CD4-positive, CD25-positive, alpha-beta regulatory T cell (primary cell): ENCODE measurements at regions not wholly inside any gene's neighbourhood (a gene's known extent, or its start where the extent isn't known, plus 50 kb on each side); places are given as distances from the start of the nearest gene placed in this dataset.

Experiments used
- ATAC-seq, 2 donors: fragments of 150-1000 bp; cut with Tn5 transposase; one replicate each; pipeline ENCODE4 v1.10.0; 2021; ENCODE audit warnings: low read depth in 2 of 2, moderate number of reproducible peaks in 2 of 2, moderate library complexity in 1 of 2
- DNase-seq, 3 donors: peaks; one replicate each; pipeline versions ENCODE4 v3.0.0 to v3.0.0-alpha.2; 2012 to 2022; ENCODE audit warnings: mixed read lengths in 1 of 3
- H3K27ac ChIP-seq: one replicate; pipeline ENCODE4 v1.7.0; 2013; ENCODE audit warnings: mild to moderate bottlenecking, low read length; ENCODE audit not compliant: insufficient read depth, poor library complexity, severe bottlenecking
- H3K27me3 ChIP-seq: one replicate; pipeline ENCODE4 v1.7.0; 2013; ENCODE audit warnings: low read length; ENCODE audit not compliant: control insufficient read depth, insufficient read depth
- H3K36me3 ChIP-seq: one replicate; pipeline ENCODE4 v1.7.0; 2013; ENCODE audit warnings: mild to moderate bottlenecking, low read length, moderate library complexity; ENCODE audit not compliant: control insufficient read depth, insufficient read depth
- H3K4me1 ChIP-seq: 2 replicates; pipeline ENCODE4 v1.7.0; 2013; ENCODE audit warnings: mild to moderate bottlenecking, low read length; ENCODE audit not compliant: insufficient read depth, control insufficient read depth, poor library complexity, severe bottlenecking
- H3K4me3 ChIP-seq: one replicate; pipeline ENCODE4 v1.7.0; 2013; ENCODE audit warnings: low read depth, mild to moderate bottlenecking, low read length, moderate library complexity
- H3K9me3 ChIP-seq, 2 experiments: 1 replicate in 1 of 2; 2 replicates in 1 of 2; pipeline ENCODE4 v1.7.0; 2013; ENCODE audit warnings: low read length in 2 of 2, mild to moderate bottlenecking in 1 of 2, moderate library complexity in 1 of 2; ENCODE audit not compliant: control insufficient read depth in 2 of 2
- H3K27ac Mint-ChIP-seq, 3 donors: one replicate each; pipeline ENCODE4 v1.8.0; 2020 to 2022; ENCODE audit warnings: mild to moderate bottlenecking in 3 of 3, mixed read lengths in 3 of 3, moderate library complexity in 2 of 3
- H3K27me3 Mint-ChIP-seq: one replicate; pipeline ENCODE4 v1.8.0; 2022; ENCODE audit warnings: mild to moderate bottlenecking, mixed read lengths
- H3K36me3 Mint-ChIP-seq: one replicate; pipeline ENCODE4 v1.8.0; 2020; ENCODE audit warnings: mixed read lengths
- H3K4me1 Mint-ChIP-seq, 4 donors: one replicate each; pipeline ENCODE4 v1.8.0; 2020 to 2022; ENCODE audit warnings: mixed read lengths in 4 of 4, mild to moderate bottlenecking in 1 of 4
- H3K4me3 Mint-ChIP-seq, 4 donors: one replicate each; pipeline ENCODE4 v1.8.0; 2020 to 2022; ENCODE audit warnings: mild to moderate bottlenecking in 4 of 4, mixed read lengths in 4 of 4, moderate library complexity in 3 of 4
- H3K9me3 Mint-ChIP-seq, 7 donors: one replicate each; pipeline ENCODE4 v1.8.0; 2020 to 2022; ENCODE audit warnings: mixed read lengths in 7 of 7, mild to moderate bottlenecking in 3 of 7, moderate library complexity in 2 of 7

- H3K27ac Mint-ChIP-seq: peak overlapping the region in 1 of 3 donors; percentile 68
- no peaks in the 10 kb centered on the region for H3K9me3 ChIP-seq
- peak overlapping the region in 3 of 4 donors; percentile 9 to 82 (median 34) for H3K4me3 Mint-ChIP-seq
- peaks cover 15% of the 10 kb centered on the region for H3K27me3 Mint-ChIP-seq
- peaks cover 4 to 22% (median 16%) of the 10 kb centered on the region in 4 donors for H3K4me1 Mint-ChIP-seq
- ATAC-seq: no peak
- peaks cover 3% of the 10 kb centered on the region for H3K27me3 ChIP-seq
- peaks cover 4% of the 10 kb centered on the region for H3K4me1 ChIP-seq
- DNase-seq: no peak
- peaks cover 0 to 1% (median 0%) of the 10 kb centered on the region in 7 donors for H3K9me3 Mint-ChIP-seq
- no peaks in the 10 kb centered on the region for H3K36me3 Mint-ChIP-seq
- peak overlapping the region; percentile 2 for H3K4me3 ChIP-seq
- no peak overlapping the region for H3K27ac ChIP-seq
- H3K36me3 ChIP-seq: no peaks in the 10 kb centered on the region
These were observed 965.2 kb downstream of the VRK1 start for GRCh38 chr14:97762386-97762785.

- Mint-ChIP-seq H3K27ac (peak overlapping the region in 1 of 3 donors; percentile 44), H3K27me3 (no peaks in the 10 kb centered on the region), H3K4me1 (peaks cover 0 to 5% (median under 1%) of the 10 kb centered on the region in 4 donors), H3K4me3 (no peak overlapping the region), H3K9me3 (no peaks in the 10 kb centered on the region), H3K36me3 (no peaks in the 10 kb centered on the region)
- Histone ChIP-seq H3K27ac (no peak overlapping the region), H3K9me3 (no peaks in the 10 kb centered on the region), H3K4me3 (no peak overlapping the region), H3K36me3 (no peaks in the 10 kb centered on the region), H3K4me1 (no peaks in the 10 kb centered on the region), H3K27me3 (no peaks in the 10 kb centered on the region)
- ATAC-seq (no peak), DNase-seq (no peak)
These were observed 974.3 kb downstream of the VRK1 start for GRCh38 chr14:97771340-97772045.

- Histone ChIP-seq H3K4me3 (no peak overlapping the region), H3K4me1 (peaks cover 9% of the 10 kb centered on the region), H3K27ac (no peak overlapping the region), H3K36me3 (no peaks in the 10 kb centered on the region), H3K9me3 (no peaks in the 10 kb centered on the region), H3K27me3 (no peaks in the 10 kb centered on the region)
- no peak for ATAC-seq
- no peaks in the 10 kb centered on the region for H3K27me3 Mint-ChIP-seq
- DNase-seq: no peak
- H3K4me1 Mint-ChIP-seq: peaks cover under 1 to 19% (median 6%) of the 10 kb centered on the region in 4 donors
- H3K27ac Mint-ChIP-seq: no peak overlapping the region
- no peaks in the 10 kb centered on the region for H3K36me3 Mint-ChIP-seq
- H3K9me3 Mint-ChIP-seq: peaks cover 0 to under 1% (median 0%) of the 10 kb centered on the region in 7 donors
- H3K4me3 Mint-ChIP-seq: no peak overlapping the region
These were observed 976.4 kb downstream of the VRK1 start for GRCh38 chr14:97773598-97773997.

GRCh38 chr14:97776890-97777558 is 979.8 kb downstream of the VRK1 start:
- Mint-ChIP-seq H3K4me1 (peaks cover 5 to 19% (median 7%) of the 10 kb centered on the region in 4 donors), H3K4me3 (peak overlapping the region in 1 of 4 donors; percentile 73), H3K27me3 (no peaks in the 10 kb centered on the region), H3K9me3 (peaks cover 0 to 3% (median 0%) of the 10 kb centered on the region in 7 donors), H3K36me3 (no peaks in the 10 kb centered on the region), H3K27ac (peak overlapping the region in 2 of 3 donors; percentile 75 to 80)
- DNase-seq (peak in 1 of 3 donors; percentile 10), ATAC-seq (peak; percentile 28 to 60)
- Histone ChIP-seq H3K27me3 (no peaks in the 10 kb centered on the region), H3K4me1 (peaks cover 9% of the 10 kb centered on the region), H3K36me3 (no peaks in the 10 kb centered on the region), H3K27ac (no peak overlapping the region), H3K9me3 (no peaks in the 10 kb centered on the region), H3K4me3 (no peak overlapping the region)

- H3K27ac ChIP-seq: no peak overlapping the region
- no peaks in the 10 kb centered on the region for H3K36me3 ChIP-seq
- H3K27me3 Mint-ChIP-seq: no peaks in the 10 kb centered on the region
- H3K36me3 Mint-ChIP-seq: no peaks in the 10 kb centered on the region
- ATAC-seq (peak in 1 of 2 donors; percentile 60), DNase-seq (peak in 2 of 3 donors; percentile 26 to 38)
- H3K9me3 Mint-ChIP-seq: peaks cover 0 to 4% (median 0%) of the 10 kb centered on the region in 7 donors
- H3K9me3 ChIP-seq: no peaks in the 10 kb centered on the region
- no peaks in the 10 kb centered on the region for H3K27me3 ChIP-seq
- no peak overlapping the region for H3K4me3 ChIP-seq
- H3K4me1 Mint-ChIP-seq: peaks cover 5 to 19% (median 7%) of the 10 kb centered on the region in 4 donors
- H3K27ac Mint-ChIP-seq: peak overlapping the region; percentile 57 to 80 (median 75)
- H3K4me3 Mint-ChIP-seq: peak overlapping the region in 1 of 4 donors; percentile 73
- peaks cover 9% of the 10 kb centered on the region for H3K4me1 ChIP-seq
These were observed 980.6 kb downstream of the VRK1 start for GRCh38 chr14:97777622-97778355.

DNA sequence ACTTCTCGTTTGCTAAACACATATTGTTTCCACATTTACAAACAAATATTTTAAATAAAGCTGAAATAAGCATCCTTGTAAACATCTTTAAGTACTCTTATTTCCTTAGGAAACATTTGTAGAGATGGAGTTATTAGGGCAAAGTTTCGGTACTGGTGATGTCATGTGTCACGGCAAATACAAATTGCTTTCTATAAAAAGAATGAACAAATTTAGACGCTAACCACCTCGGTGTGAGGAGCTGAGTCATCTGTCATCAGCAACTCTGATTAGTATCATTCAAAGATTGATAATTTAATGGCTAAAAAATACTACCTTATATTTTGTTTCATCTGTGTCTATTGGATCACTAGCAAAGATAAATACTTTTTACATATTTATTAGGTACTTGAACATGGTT is 982.0 kb downstream of the VRK1 start:
- Mint-ChIP-seq H3K27ac (no peak overlapping the region), H3K9me3 (peaks cover 0 to 4% (median 0%) of the 10 kb centered on the region in 7 donors), H3K4me1 (peaks cover 5 to 21% (median 11%) of the 10 kb centered on the region in 4 donors), H3K36me3 (no peaks in the 10 kb centered on the region), H3K4me3 (no peak overlapping the region), H3K27me3 (no peaks in the 10 kb centered on the region)
- no peaks in the 10 kb centered on the region for H3K36me3 ChIP-seq
- no peaks in the 10 kb centered on the region for H3K9me3 ChIP-seq
- DNase-seq (no peak), ATAC-seq (no peak)
- peaks cover 9% of the 10 kb centered on the region for H3K4me1 ChIP-seq
- H3K4me3 ChIP-seq: no peak overlapping the region
- no peaks in the 10 kb centered on the region for H3K27me3 ChIP-seq
- no peak overlapping the region for H3K27ac ChIP-seq

GRCh38 chr14:97780804-97781203 is 983.6 kb downstream of the VRK1 start:
- no peak overlapping the region for H3K27ac Mint-ChIP-seq
- no peaks in the 10 kb centered on the region for H3K36me3 Mint-ChIP-seq
- DNase-seq: no peak
- Histone ChIP-seq H3K9me3 (no peaks in the 10 kb centered on the region), H3K27me3 (no peaks in the 10 kb centered on the region), H3K4me1 (peaks cover 9% of the 10 kb centered on the region), H3K4me3 (no peak overlapping the region), H3K36me3 (no peaks in the 10 kb centered on the region), H3K27ac (no peak overlapping the region)
- H3K4me3 Mint-ChIP-seq: no peak overlapping the region
- H3K4me1 Mint-ChIP-seq: peaks cover 13 to 30% (median 17%) of the 10 kb centered on the region in 4 donors
- H3K9me3 Mint-ChIP-seq: peaks cover 0 to 4% (median 0%) of the 10 kb centered on the region in 7 donors
- no peaks in the 10 kb centered on the region for H3K27me3 Mint-ChIP-seq
- ATAC-seq: no peak
